ENCODE measurements at regions not wholly inside any gene's neighbourhood (a gene's known extent, or its start where the extent isn't known, plus 50 kb on each side); places are given as distances from the start of the nearest gene placed in this dataset.

- dilution Hi-C loops (cut with MboI; ENCODE audit: extremely low pct_ligation_motif_present, low sequenced_read_pairs), result no loop called here
- FAIRE-seq, result no peak
Observed at GRCh38 chr7:21084286-21084685, 297.6 kb upstream of the SP8 start.

DNA sequence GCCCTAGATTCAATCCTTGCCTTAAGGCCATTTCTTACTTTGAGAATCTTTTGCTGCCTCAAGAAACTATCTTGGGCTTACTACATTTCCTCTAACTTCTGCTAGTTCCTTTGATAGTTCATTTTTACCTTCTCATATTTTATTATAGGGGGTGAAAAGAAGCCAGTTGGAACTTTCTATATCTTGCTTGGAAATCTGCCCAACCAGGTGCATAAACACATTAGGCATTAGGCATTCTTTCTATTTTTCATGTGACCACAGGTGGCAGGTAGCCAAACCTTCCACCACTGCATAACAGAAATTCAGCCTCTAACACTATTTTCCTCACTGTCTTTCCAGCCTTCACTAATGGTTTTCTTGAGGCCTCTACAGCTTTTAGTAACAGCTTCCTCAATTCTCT is 300.0 kb upstream of the SP8 start:
- BruUV-seq (replicated peaks), result no TSS peak
- H2AFZ ChIP-seq (ENCODE audit: low read depth, low read length), result no peak overlapping the region
- dilution Hi-C loops (cut with MboI; ENCODE audit: extremely low pct_ligation_motif_present, low sequenced_read_pairs), result no loop called here

More at GRCh38 chr7:21084286-21084685, 297.6 kb upstream of the SP8 start:
- Histone ChIP-seq H3K4me2 (ENCODE audit: insufficient read depth, low read length) (no peak overlapping the region), H3K27me3 (ENCODE audit: control insufficient read depth in 2 of 2, insufficient read depth in 2 of 2, low read length in 2 of 2) (no peaks in the 10 kb centered on the region), H4K20me1 (replicated peaks; ENCODE audit: control insufficient read depth, extremely low read depth, insufficient read depth, low read length) (no peaks in the 10 kb centered on the region), H3K36me3 (ENCODE audit: control insufficient read depth in 2 of 2, extremely low read depth in 1 of 2, insufficient read depth in 2 of 2, low read length in 2 of 2) (no peaks in the 10 kb centered on the region), H3K9ac (replicated peaks; ENCODE audit: extremely low read depth, insufficient read depth, low read length) (no peak overlapping the region), H3K4me1 (ENCODE audit: control insufficient read depth, extremely low read depth, insufficient read depth, low read length) (no peaks in the 10 kb centered on the region), H3K9me1 (replicated peaks; ENCODE audit: control insufficient read depth, extremely low read depth, insufficient read depth, low read length) (no peaks in the 10 kb centered on the region), H3K4me3 (replicated peaks in 1 of 3; ENCODE audit: insufficient read depth in 1 of 3, low read depth in 1 of 3, low read length in 3 of 3) (no peak overlapping the region), H3K9me3 (replicated peaks; ENCODE audit: control insufficient read depth, insufficient read depth, low read length) (no peaks in the 10 kb centered on the region), H3K27ac (ENCODE audit: insufficient read depth, low read depth, low read length) (no peak overlapping the region), H3K79me2 (ENCODE audit: control insufficient read depth, insufficient read depth, low read length) (no peaks in the 10 kb centered on the region), H2AFZ (ENCODE audit: low read depth, low read length) (no peak overlapping the region)
- intact Hi-C loops (cut with micrococcal nuclease), result no loop called here
- BruUV-seq (replicated peaks), result no TSS peak
- ChIA-PET CTCF (no interaction called here), POLR2A (no interaction called here)
- DNase-seq (ENCODE audit: low read depth, low spot score), result no peak
- no peak for TF ChIP-seq MYC (IDR thresholded peaks at IDR 0.05; ENCODE audit: low read depth, low read length)

More for the DNA sequence above, 300.0 kb upstream of the SP8 start:
- Histone ChIP-seq H3K9ac (replicated peaks; ENCODE audit: extremely low read depth, insufficient read depth, low read length) (no peak overlapping the region), H3K27me3 (ENCODE audit: control insufficient read depth in 2 of 2, insufficient read depth in 2 of 2, low read length in 2 of 2) (no peaks in the 10 kb centered on the region), H3K79me2 (ENCODE audit: control insufficient read depth, insufficient read depth, low read length) (no peaks in the 10 kb centered on the region), H3K27ac (ENCODE audit: insufficient read depth, low read depth, low read length) (no peak overlapping the region), H3K36me3 (ENCODE audit: control insufficient read depth in 2 of 2, extremely low read depth in 1 of 2, insufficient read depth in 2 of 2, low read length in 2 of 2) (no peaks in the 10 kb centered on the region), H4K20me1 (replicated peaks; ENCODE audit: control insufficient read depth, extremely low read depth, insufficient read depth, low read length) (no peaks in the 10 kb centered on the region), H3K4me3 (replicated peaks in 1 of 3; ENCODE audit: insufficient read depth in 1 of 3, low read depth in 1 of 3, low read length in 3 of 3) (no peak overlapping the region), H3K4me1 (ENCODE audit: control insufficient read depth, extremely low read depth, insufficient read depth, low read length) (no peaks in the 10 kb centered on the region), H3K4me2 (ENCODE audit: insufficient read depth, low read length) (no peak overlapping the region), H3K9me1 (replicated peaks; ENCODE audit: control insufficient read depth, extremely low read depth, insufficient read depth, low read length) (no peaks in the 10 kb centered on the region), H3K9me3 (replicated peaks; ENCODE audit: control insufficient read depth, insufficient read depth, low read length) (no peaks in the 10 kb centered on the region)
- ChIA-PET CTCF (no interaction called here), POLR2A (no interaction called here)
- FAIRE-seq (no peak), DNase-seq (ENCODE audit: low read depth, low spot score) (peak; percentile 23)
- TF ChIP-seq MAX (IDR thresholded peaks at IDR 0.05; ENCODE audit: insufficient read depth, insufficient read length) (no peak), MYC (IDR thresholded peaks at IDR 0.05; ENCODE audit: low read depth, low read length) (no peak), JUN (IDR thresholded peaks at IDR 0.05; ENCODE audit: borderline replicate concordance, insufficient read depth, insufficient read length, low read depth) (no peak), POLR2AphosphoS5 (IDR thresholded peaks at IDR 0.05; ENCODE audit: insufficient read depth, low read depth, low read length) (no peak), GATA2 (IDR thresholded peaks at IDR 0.05; ENCODE audit: insufficient read depth, insufficient read length, low read depth, low read length) (no peak)
- intact Hi-C loops (cut with micrococcal nuclease), result no loop called here

Measured in endothelial cell of umbilical vein (primary cell).